HFFc6 (cell line): ENCODE measurements at regions not wholly inside any gene's neighbourhood (a gene's known extent, or its start where the extent isn't known, plus 50 kb on each side); places are given as distances from the start of the nearest gene placed in this dataset.

Experiments
- DNase-seq: peaks from one replicate; pipeline ENCODE4 v3.0.0-alpha.2; 2018
- H3K27ac Mint-ChIP-seq: 2 replicates; pipeline ENCODE4 v1.8.0; 2020; ENCODE audit warnings: mild to moderate bottlenecking, mixed read lengths
- H3K27me3 Mint-ChIP-seq: 2 replicates; pipeline ENCODE4 v1.8.0; 2021; ENCODE audit warnings: mild to moderate bottlenecking, moderate library complexity, mixed read lengths; ENCODE audit not compliant: insufficient read depth
- H3K36me3 Mint-ChIP-seq: 2 replicates; pipeline ENCODE4 v1.8.0; 2021; ENCODE audit warnings: low read depth, mixed read lengths
- H3K4me1 Mint-ChIP-seq: 2 replicates; pipeline ENCODE4 v1.8.0; 2020; ENCODE audit warnings: low read depth, mixed read lengths
- H3K4me3 Mint-ChIP-seq: 2 replicates; pipeline ENCODE4 v1.8.0; 2020; ENCODE audit warnings: mild to moderate bottlenecking, moderate library complexity, mixed read lengths
- H3K9me3 Mint-ChIP-seq: 2 replicates; pipeline ENCODE4 v1.8.0; 2020; ENCODE audit warnings: mild to moderate bottlenecking, mixed read lengths
- TF ChIP-seq, protein P1 (sequence below): fragments of 200-600 bp; sonication (generic); IDR thresholded peaks from 2 replicates; pipeline ENCODE4 v1.5.0; 2021; ENCODE audit warnings: antibody characterized with exemption, mild to moderate bottlenecking

DNA sequence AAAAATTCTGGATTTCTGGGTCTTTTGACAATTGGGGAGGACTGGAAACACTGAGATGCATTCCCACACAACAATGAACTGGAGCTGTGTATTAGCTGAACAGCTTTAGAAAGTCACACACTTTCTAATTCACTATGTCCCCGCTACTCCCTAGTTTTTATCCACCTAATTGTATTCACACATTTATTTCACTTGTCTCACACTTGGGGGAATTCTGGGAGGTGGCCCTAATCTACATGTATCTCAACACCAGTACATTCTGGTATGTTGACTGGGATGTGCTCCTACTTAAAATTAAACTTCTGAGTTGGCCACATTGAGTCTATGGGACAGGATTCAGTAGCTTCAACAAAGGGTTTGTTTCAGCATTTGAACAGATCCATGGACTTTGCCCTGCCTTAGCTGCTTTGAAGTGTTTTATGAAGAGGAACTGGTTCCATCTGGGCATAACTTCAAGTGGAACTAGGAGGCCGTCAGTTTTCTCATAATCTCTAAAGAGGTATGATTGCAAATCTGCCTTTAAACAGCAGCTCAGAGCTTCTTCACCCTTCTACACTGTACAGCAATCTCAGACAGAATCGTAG is 106.5 kb upstream of the CMC1 start:
- no peaks in the 10 kb centered on the region for H3K36me3 Mint-ChIP-seq
- peaks cover 3% of the 10 kb centered on the region; the same call in 1 of the 2 replicates for H3K9me3 Mint-ChIP-seq
- DNase-seq: no peak
- H3K27ac Mint-ChIP-seq: no peak overlapping the region
- no peak overlapping the region for H3K4me3 Mint-ChIP-seq
- TF ChIP-seq, protein P1, sequence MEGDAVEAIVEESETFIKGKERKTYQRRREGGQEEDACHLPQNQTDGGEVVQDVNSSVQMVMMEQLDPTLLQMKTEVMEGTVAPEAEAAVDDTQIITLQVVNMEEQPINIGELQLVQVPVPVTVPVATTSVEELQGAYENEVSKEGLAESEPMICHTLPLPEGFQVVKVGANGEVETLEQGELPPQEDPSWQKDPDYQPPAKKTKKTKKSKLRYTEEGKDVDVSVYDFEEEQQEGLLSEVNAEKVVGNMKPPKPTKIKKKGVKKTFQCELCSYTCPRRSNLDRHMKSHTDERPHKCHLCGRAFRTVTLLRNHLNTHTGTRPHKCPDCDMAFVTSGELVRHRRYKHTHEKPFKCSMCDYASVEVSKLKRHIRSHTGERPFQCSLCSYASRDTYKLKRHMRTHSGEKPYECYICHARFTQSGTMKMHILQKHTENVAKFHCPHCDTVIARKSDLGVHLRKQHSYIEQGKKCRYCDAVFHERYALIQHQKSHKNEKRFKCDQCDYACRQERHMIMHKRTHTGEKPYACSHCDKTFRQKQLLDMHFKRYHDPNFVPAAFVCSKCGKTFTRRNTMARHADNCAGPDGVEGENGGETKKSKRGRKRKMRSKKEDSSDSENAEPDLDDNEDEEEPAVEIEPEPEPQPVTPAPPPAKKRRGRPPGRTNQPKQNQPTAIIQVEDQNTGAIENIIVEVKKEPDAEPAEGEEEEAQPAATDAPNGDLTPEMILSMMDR: no peak
- no peaks in the 10 kb centered on the region for H3K27me3 Mint-ChIP-seq
- no peaks in the 10 kb centered on the region for H3K4me1 Mint-ChIP-seq

DNA sequence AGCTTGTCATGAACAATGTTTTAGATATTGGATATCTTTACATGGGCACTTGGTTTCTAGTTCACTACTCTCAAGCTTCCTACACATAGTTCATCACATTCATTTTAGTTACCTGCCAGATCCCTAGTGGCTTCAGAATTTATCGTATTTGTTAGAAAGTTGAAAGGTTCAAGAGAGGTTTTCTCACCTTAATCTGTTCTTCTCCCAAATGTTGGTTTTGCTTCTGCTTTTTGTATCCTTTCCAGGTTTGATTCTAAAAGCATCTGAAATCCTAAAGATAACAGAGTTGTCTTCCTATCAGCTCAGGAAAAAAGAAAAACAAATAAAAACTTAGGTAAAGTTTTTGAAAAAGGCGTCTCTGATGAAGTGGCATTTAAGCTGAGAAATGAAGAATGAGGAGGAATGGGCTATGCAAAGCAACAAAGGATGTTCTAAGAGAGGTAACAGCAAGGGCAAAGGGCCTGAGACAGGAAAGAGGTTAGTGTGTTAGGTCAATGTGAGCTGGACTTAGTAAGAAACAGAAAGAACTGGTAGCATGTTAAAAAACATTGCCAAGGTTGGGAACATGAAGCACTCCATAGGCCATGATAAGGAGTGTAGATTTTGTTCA is 104.7 kb upstream of the CMC1 start:
- no peaks in the 10 kb centered on the region for H3K4me1 Mint-ChIP-seq
- TF ChIP-seq, protein P1: no peak
- peaks cover 3% of the 10 kb centered on the region; the same call in 1 of the 2 replicates for H3K9me3 Mint-ChIP-seq
- no peak overlapping the region for H3K4me3 Mint-ChIP-seq
- no peak overlapping the region for H3K27ac Mint-ChIP-seq
- no peak for DNase-seq
- H3K27me3 Mint-ChIP-seq: no peaks in the 10 kb centered on the region
- no peaks in the 10 kb centered on the region for H3K36me3 Mint-ChIP-seq

DNA sequence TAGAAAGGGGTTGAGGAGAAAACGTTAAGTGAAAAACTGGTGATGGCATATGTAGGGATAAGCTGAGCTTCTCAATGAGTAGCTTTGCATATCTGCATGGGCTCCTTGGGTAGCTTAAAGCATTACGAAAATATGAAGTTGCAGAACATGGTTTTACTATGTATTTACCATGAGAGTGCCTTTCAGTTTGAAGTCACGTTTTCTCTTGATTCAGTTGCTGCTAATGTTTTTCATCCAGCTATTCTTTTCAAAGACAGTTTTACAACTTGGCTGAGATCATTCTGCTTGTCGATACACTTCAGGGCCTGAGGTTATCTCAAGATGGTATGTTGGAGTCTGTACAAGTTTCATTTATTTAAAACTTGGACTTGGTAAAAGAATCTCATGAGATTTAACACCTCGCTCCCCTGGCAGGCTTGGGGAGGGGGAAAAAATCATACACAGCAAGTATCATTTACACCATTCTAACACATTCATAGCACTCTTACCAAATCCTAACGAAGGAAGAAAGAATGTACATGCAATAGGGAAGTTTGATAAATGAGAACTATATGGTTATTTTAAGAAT is 103.3 kb upstream of the CMC1 start:
- H3K27me3 Mint-ChIP-seq: no peaks in the 10 kb centered on the region
- DNase-seq: no peak
- TF ChIP-seq, protein P1: no peak
- no peaks in the 10 kb centered on the region for H3K36me3 Mint-ChIP-seq
- H3K4me1 Mint-ChIP-seq: no peaks in the 10 kb centered on the region
- H3K4me3 Mint-ChIP-seq: no peak overlapping the region
- H3K27ac Mint-ChIP-seq: no peak overlapping the region
- H3K9me3 Mint-ChIP-seq: peaks cover 3% of the 10 kb centered on the region; the same call in 1 of the 2 replicates

DNA sequence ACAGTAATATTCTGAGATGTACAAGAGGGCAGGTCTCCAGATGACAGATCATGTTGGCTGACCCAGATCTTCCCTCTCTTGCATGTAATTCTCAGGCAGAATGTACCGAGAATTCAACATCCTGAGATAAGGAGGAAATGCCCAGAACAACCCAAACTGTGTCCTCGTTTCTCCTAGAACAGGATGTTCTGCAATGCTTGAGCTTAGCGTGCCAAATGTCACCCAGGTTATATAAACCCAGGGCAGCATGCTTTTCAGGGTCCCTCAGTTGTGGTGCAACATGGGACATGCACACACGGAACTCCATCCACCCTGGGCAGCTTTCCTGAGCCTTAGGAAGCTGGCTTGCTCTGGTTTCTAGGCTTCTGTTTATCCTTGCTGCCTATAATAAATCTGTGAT is 102.1 kb upstream of the CMC1 start:
- TF ChIP-seq, protein P1: no peak
- H3K27ac Mint-ChIP-seq: no peak overlapping the region
- no peak for DNase-seq

DNA sequence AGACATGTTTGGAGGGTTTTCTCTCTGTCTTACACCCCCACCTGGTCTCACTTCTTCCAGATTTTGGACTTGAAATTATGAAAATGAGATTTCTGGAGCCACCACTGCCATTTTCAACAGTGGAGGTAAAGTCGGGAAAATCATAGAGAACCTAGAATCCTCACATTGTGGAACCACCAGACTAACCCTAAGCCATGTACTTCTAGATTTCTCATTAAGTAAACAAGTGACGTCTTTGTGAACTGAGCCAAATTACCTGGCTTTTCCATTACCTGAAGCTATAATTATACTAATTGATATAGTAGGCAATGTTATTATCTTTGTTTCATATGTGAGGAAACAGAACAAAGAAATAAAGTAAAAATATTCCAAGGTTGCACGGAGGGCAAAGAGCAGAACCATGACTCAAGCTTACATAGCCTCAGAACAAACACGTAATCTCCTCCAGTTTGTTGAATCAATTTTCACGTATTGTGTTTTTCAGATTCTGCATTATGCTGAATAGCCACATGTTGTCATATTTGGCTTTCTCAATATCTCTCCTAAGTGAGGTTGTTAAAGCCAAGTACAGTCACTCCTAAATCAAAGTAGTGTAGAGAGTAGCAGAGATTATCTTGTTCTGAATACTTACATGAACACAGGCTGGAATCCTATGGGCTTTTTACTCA is 101.3 kb upstream of the CMC1 start:
- H3K4me1 Mint-ChIP-seq: no peaks in the 10 kb centered on the region
- no peak overlapping the region for H3K4me3 Mint-ChIP-seq
- TF ChIP-seq, protein P1: no peak
- no peaks in the 10 kb centered on the region for H3K36me3 Mint-ChIP-seq
- H3K9me3 Mint-ChIP-seq: peaks cover 3% of the 10 kb centered on the region; the same call in 1 of the 2 replicates
- H3K27ac Mint-ChIP-seq: no peak overlapping the region
- no peak for DNase-seq
- H3K27me3 Mint-ChIP-seq: no peaks in the 10 kb centered on the region

More for the DNA sequence above, 102.1 kb upstream of the CMC1 start:
- Mint-ChIP-seq H3K4me1 (no peaks in the 10 kb centered on the region), H3K27me3 (no peaks in the 10 kb centered on the region), H3K4me3 (no peak overlapping the region), H3K9me3 (peaks cover 3% of the 10 kb centered on the region; the same call in 1 of the 2 replicates), H3K36me3 (no peaks in the 10 kb centered on the region)
